DOHH2 (cell line): ENCODE measurements at regions not wholly inside any gene's neighbourhood (a gene's known extent, or its start where the extent isn't known, plus 50 kb on each side); places are given as distances from the start of the nearest gene placed in this dataset.

Experiments used
- H3F3A ChIP-seq: fragments of 200-600 bp; sonication (generic), shearing (Covaris generic); 2 replicates; pipeline ENCODE4 v1.6.0; 2016; ENCODE audit warnings: antibody characterized with exemption, mild to moderate bottlenecking; ENCODE audit not compliant: control insufficient read depth, insufficient read depth
- H3K27ac ChIP-seq: fragments of 200-600 bp; sonication (generic); 2 replicates; pipeline ENCODE4 v1.5.1; 2014; ENCODE audit warnings: low read depth, mild to moderate bottlenecking, low read length, moderate library complexity
- H3K27me3 ChIP-seq: fragments of 200-600 bp; sonication (generic); 2 replicates; pipeline ENCODE4 v1.6.1; 2014; ENCODE audit warnings: mild to moderate bottlenecking, low read length, mixed read lengths; ENCODE audit not compliant: control insufficient read depth
- H3K36me3 ChIP-seq: fragments of 200-600 bp; sonication (generic); 2 replicates; pipeline ENCODE4 v1.6.1; 2014; ENCODE audit warnings: mild to moderate bottlenecking, low read length, moderate library complexity, mixed read lengths; ENCODE audit not compliant: control insufficient read depth
- H3K4me1 ChIP-seq: fragments of 200-600 bp; sonication (generic); 2 replicates; pipeline ENCODE4 v1.6.1; 2014; ENCODE audit warnings: mild to moderate bottlenecking, low read length, mixed read lengths; ENCODE audit not compliant: control insufficient read depth
- H3K4me2 ChIP-seq: fragments of 200-600 bp; sonication (generic); 2 replicates; pipeline ENCODE4 v1.6.0; 2014; ENCODE audit warnings: mild to moderate bottlenecking, low read length, moderate library complexity
- H3K4me3 ChIP-seq: fragments of 200-600 bp; sonication (generic); 2 replicates; pipeline ENCODE4 v1.5.1; 2014; ENCODE audit warnings: mild to moderate bottlenecking, low read length, mixed read lengths
- H3K79me2 ChIP-seq: fragments of 200-600 bp; sonication (generic); 2 replicates; pipeline ENCODE4 v1.6.1; 2014; ENCODE audit warnings: mild to moderate bottlenecking, low read length, mixed read lengths; ENCODE audit not compliant: control insufficient read depth
- H3K9me2 ChIP-seq: fragments of 200-600 bp; sonication (generic); replicated peaks from 2 replicates; pipeline ENCODE4 v1.6.1; 2014; ENCODE audit warnings: mild to moderate bottlenecking, low read length, mixed read lengths; ENCODE audit not compliant: control insufficient read depth
- H3K9me3 ChIP-seq: fragments of 200-600 bp; sonication (generic); 2 replicates; pipeline ENCODE4 v1.6.1; 2014; ENCODE audit warnings: antibody characterized with exemption, low read length, mixed read lengths; ENCODE audit not compliant: control insufficient read depth, insufficient read depth
- H4K20me1 ChIP-seq: fragments of 200-600 bp; sonication (generic); 2 replicates; pipeline ENCODE4 v1.6.0; 2014; ENCODE audit warnings: low read depth, mild to moderate bottlenecking, antibody characterized with exemption, low read length, moderate library complexity; ENCODE audit not compliant: control insufficient read depth, insufficient read depth
- CTCF ChIP-seq: fragments of 200-600 bp; sonication (generic); IDR thresholded peaks from one replicate; pipeline ENCODE4 v1.5.1; 2014; ENCODE audit warnings: antibody characterized with exemption, mild to moderate bottlenecking, low read depth, low read length; ENCODE audit not compliant: poor library complexity, severe bottlenecking
- EZH2phosphoT487 ChIP-seq: fragments of 200-600 bp; sonication (generic); IDR thresholded peaks from 2 replicates; pipeline ENCODE4 v1.6.1; 2017; ENCODE audit warnings: borderline replicate concordance, mild to moderate bottlenecking, antibody characterized with exemption, low read length, moderate library complexity, mixed read lengths

- no peak for TF ChIP-seq CTCF
- TF ChIP-seq EZH2phosphoT487: peak; percentile 90; the same call in 1 of the 2 replicates
- no peaks in the 10 kb centered on the region for H3K36me3 ChIP-seq
- no peak overlapping the region for H3K4me2 ChIP-seq
- peaks cover 63% of the 10 kb centered on the region for H3K27me3 ChIP-seq
- H3K79me2 ChIP-seq: no peaks in the 10 kb centered on the region
- no peaks in the 10 kb centered on the region for H3K9me3 ChIP-seq
- H3K9me2 ChIP-seq: no peaks in the 10 kb centered on the region
- H3K4me3 ChIP-seq: no peak overlapping the region
- H4K20me1 ChIP-seq: peaks cover 6% of the 10 kb centered on the region; the same call in 1 of the 2 replicates
- peaks cover 17% of the 10 kb centered on the region for H3F3A ChIP-seq
- peaks cover 33% of the 10 kb centered on the region for H3K4me1 ChIP-seq
- no peak overlapping the region for H3K27ac ChIP-seq
These were observed 78.3 kb downstream of the NDUFS5 start for GRCh38 chr1:39104158-39105060.

DNA sequence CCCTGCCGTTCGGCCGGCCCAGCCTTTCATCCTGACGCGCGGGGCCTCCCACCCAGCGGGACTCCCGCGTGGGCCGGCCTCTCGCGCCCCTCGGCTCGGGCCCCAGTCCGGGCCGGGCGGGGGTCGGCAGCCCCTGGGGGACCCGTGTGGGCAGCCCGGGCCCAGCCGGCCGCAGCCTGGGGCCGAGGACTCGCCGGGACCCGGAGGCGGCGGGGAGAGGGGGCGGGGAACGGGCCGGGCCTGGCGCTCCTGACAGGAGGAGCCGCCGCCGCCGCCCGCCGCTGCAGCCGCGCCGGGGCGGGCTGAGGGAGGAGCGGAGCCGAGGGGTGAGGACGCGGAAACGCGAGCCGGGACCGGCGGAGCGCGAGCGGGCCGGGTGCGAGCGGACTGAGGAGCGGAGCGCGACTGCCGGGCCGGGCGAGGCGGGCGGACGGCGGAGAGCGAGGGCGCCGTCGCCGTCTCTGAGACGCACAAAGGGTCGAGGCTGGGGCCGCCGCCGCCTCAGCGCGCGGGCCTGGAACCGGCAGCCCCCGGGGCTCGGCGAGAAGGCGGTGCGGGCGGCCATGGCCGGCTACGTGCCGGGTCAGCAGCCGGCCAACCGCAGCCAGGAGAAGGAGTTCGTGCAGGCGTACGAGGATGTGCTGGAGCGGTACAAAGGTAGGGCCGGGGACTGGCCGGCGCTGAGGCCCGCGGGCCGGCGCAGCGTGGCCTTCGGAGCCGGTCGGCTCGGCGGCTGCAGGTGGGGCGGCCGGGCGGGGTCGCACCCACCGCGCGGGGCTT lies 79.1 kb downstream of the NDUFS5 start:
- Histone ChIP-seq H3K4me1 (peaks cover 33% of the 10 kb centered on the region), H3K4me3 (peak overlapping the region; percentile 48), H3K27me3 (peaks cover 59% of the 10 kb centered on the region), H3K9me3 (no peaks in the 10 kb centered on the region), H3K27ac (no peak overlapping the region), H3K79me2 (no peaks in the 10 kb centered on the region), H3K9me2 (no peaks in the 10 kb centered on the region), H3K4me2 (peak overlapping the region; percentile 54), H4K20me1 (peaks cover 6% of the 10 kb centered on the region; the same call in 1 of the 2 replicates), H3F3A (peaks cover 17% of the 10 kb centered on the region), H3K36me3 (no peaks in the 10 kb centered on the region)
- TF ChIP-seq EZH2phosphoT487 (peak; percentile 85), CTCF (no peak)

DNA sequence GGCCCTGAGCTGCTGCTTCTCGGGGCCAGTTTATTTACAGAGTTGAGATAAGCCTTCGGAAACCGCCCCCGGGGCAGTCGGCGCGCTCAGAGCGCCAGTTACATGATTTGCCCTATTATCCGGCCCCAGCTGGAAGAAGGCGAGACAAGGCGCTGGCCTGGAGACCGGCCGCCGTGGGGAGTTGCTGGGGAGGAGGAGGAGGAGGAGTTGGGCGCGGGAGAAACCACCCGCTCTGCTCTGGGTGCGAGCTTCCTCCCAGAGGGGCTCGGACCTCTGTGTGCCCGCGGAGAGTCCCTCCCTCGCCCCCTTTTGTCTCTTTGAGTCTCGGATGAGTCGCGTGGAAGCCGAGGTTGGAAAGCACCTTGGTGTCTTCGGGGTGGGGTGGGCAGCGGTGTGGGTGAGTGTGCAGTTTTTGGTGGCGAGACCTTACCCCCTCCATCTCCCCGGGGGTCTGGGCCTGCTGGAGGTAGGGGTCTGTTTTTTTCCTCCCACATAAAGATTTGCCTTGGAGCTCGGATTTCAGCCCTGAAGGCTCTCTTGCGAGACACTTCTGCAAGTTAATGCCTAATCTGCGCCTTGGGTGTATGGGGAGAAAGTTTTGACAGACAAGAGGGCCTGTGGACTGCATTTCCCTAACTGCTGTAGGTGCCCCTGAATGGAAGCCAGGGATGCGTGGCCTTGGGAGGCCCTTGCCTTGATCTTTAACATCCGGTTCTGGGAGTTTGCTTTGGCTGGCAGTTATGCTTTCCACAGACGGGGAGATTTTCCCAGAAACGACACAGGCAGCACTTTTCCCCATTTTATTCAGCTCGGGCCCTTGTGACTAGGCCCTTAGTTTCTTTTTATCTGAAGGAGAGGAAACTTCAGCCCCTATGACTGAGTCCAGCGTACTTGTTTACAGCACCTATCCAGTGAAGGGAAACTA lies 80.0 kb downstream of the NDUFS5 start:
- Histone ChIP-seq H3K79me2 (no peaks in the 10 kb centered on the region), H3K4me1 (peaks cover 33% of the 10 kb centered on the region)

More for the DNA sequence above, 80.0 kb downstream of the NDUFS5 start:
- Histone ChIP-seq H4K20me1 (peaks cover 6% of the 10 kb centered on the region; the same call in 1 of the 2 replicates), H3K36me3 (no peaks in the 10 kb centered on the region), H3K9me2 (no peaks in the 10 kb centered on the region), H3K4me2 (peak overlapping the region; percentile 54), H3K27ac (no peak overlapping the region), H3K4me3 (peak overlapping the region; percentile 48), H3K9me3 (no peaks in the 10 kb centered on the region), H3F3A (peaks cover 17% of the 10 kb centered on the region), H3K27me3 (peaks cover 66% of the 10 kb centered on the region)
- TF ChIP-seq EZH2phosphoT487: no peak; the same call in 1 of the 2 replicates
- TF ChIP-seq CTCF: no peak
